ENCODE measurements at regions not wholly inside any gene's neighbourhood (a gene's known extent, or its start where the extent isn't known, plus 50 kb on each side); places are given as distances from the start of the nearest gene placed in this dataset.

GRCh38 chr11:112388496-112388895, 127.8 kb upstream of the PLET1 start:
- TF ChIP-seq, protein P1, sequence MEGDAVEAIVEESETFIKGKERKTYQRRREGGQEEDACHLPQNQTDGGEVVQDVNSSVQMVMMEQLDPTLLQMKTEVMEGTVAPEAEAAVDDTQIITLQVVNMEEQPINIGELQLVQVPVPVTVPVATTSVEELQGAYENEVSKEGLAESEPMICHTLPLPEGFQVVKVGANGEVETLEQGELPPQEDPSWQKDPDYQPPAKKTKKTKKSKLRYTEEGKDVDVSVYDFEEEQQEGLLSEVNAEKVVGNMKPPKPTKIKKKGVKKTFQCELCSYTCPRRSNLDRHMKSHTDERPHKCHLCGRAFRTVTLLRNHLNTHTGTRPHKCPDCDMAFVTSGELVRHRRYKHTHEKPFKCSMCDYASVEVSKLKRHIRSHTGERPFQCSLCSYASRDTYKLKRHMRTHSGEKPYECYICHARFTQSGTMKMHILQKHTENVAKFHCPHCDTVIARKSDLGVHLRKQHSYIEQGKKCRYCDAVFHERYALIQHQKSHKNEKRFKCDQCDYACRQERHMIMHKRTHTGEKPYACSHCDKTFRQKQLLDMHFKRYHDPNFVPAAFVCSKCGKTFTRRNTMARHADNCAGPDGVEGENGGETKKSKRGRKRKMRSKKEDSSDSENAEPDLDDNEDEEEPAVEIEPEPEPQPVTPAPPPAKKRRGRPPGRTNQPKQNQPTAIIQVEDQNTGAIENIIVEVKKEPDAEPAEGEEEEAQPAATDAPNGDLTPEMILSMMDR (conservative IDR thresholded peaks at IDR 0.05; ENCODE audit: low read depth, low read length) = no peak
- TF ChIP-seq, protein P2, sequence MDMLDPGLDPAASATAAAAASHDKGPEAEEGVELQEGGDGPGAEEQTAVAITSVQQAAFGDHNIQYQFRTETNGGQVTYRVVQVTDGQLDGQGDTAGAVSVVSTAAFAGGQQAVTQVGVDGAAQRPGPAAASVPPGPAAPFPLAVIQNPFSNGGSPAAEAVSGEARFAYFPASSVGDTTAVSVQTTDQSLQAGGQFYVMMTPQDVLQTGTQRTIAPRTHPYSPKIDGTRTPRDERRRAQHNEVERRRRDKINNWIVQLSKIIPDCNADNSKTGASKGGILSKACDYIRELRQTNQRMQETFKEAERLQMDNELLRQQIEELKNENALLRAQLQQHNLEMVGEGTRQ (IDR thresholded peaks at IDR 0.05; ENCODE audit: low read depth, low read length) = no peak
- TF ChIP-seq RAD21 (IDR thresholded peaks at IDR 0.05; ENCODE audit: low read length) (no peak), RFX5 (IDR thresholded peaks at IDR 0.05; ENCODE audit: low read depth, low read length) (no peak), POLR2A (IDR thresholded peaks at IDR 0.05; ENCODE audit: low read depth, low read length) (no peak), CEBPB (IDR thresholded peaks at IDR 0.05; ENCODE audit: low read depth, low read length) (no peak), CHD1 (IDR thresholded peaks at IDR 0.05; ENCODE audit: low read depth, low read length) (no peak), NFE2L2 (IDR thresholded peaks at IDR 0.05; ENCODE audit: low read depth, low read length) (no peak)
- TF ChIP-seq, protein P3, sequence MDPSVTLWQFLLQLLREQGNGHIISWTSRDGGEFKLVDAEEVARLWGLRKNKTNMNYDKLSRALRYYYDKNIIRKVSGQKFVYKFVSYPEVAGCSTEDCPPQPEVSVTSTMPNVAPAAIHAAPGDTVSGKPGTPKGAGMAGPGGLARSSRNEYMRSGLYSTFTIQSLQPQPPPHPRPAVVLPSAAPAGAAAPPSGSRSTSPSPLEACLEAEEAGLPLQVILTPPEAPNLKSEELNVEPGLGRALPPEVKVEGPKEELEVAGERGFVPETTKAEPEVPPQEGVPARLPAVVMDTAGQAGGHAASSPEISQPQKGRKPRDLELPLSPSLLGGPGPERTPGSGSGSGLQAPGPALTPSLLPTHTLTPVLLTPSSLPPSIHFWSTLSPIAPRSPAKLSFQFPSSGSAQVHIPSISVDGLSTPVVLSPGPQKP (IDR thresholded peaks at IDR 0.05; ENCODE audit: borderline replicate concordance, low read depth, low read length) = no peak
